GM23338 (cell line): ENCODE measurements at regions not wholly inside any gene's neighbourhood (a gene's known extent, or its start where the extent isn't known, plus 50 kb on each side); places are given as distances from the start of the nearest gene placed in this dataset.

Experiments
- ATAC-seq: fragments of 200-7000 bp; cut with Tn5 transposase; 3 replicates; pipeline ENCODE4 v1.9.1; 2020
- DNase-seq: peaks from one replicate; pipeline ENCODE4 v3.0.0-alpha.2; 2015; ENCODE audit warnings: low spot score
- H2AFZ ChIP-seq: fragments of 200-600 bp; sonication (generic); 2 replicates; pipeline ENCODE4 v1.8.0; 2016; ENCODE audit warnings: antibody characterized with exemption, mild to moderate bottlenecking, moderate library complexity
- H3F3A ChIP-seq: fragments of 200-600 bp; sonication (generic); replicated peaks from 2 replicates; pipeline ENCODE4 v1.8.0; 2017; ENCODE audit warnings: antibody characterized with exemption, mixed run types, low read depth
- H3K27ac ChIP-seq: fragments of 200-600 bp; sonication (generic); 2 replicates; pipeline ENCODE4 v1.6.1; 2016; ENCODE audit warnings: low read depth
- H3K27me3 ChIP-seq: fragments of 200-600 bp; sonication (generic); 2 replicates; pipeline ENCODE4 v1.8.0; 2016; ENCODE audit warnings: mild to moderate bottlenecking, mixed run types, moderate library complexity; ENCODE audit not compliant: insufficient read depth
- H3K36me3 ChIP-seq: fragments of 200-600 bp; sonication (generic); 2 replicates; pipeline ENCODE4 v1.8.0; 2016; ENCODE audit warnings: mild to moderate bottlenecking; ENCODE audit not compliant: insufficient read depth
- H3K4me1 ChIP-seq: fragments of 200-600 bp; sonication (generic); 2 replicates; pipeline ENCODE4 v1.8.0; 2016; ENCODE audit warnings: mild to moderate bottlenecking, moderate library complexity; ENCODE audit not compliant: insufficient read depth
- H3K4me2 ChIP-seq: fragments of 200-600 bp; sonication (generic); 2 replicates; pipeline ENCODE4 v1.7.1; 2017; ENCODE audit warnings: mixed run types
- H3K4me3 ChIP-seq: fragments of 200-600 bp; sonication (generic); 2 replicates; pipeline ENCODE4 v1.6.1; 2016; ENCODE audit warnings: mixed run types
- H3K79me2 ChIP-seq: fragments of 200-600 bp; sonication (generic); replicated peaks from 2 replicates; pipeline ENCODE4 v1.8.0; 2017; ENCODE audit warnings: mild to moderate bottlenecking; ENCODE audit not compliant: insufficient read depth
- H3K9me2 ChIP-seq: fragments of 200-600 bp; sonication (generic); 2 replicates; pipeline ENCODE4 v1.8.0; 2017; ENCODE audit not compliant: insufficient read depth
- H4K20me1 ChIP-seq: fragments of 200-600 bp; sonication (generic); replicated peaks from 2 replicates; pipeline ENCODE4 v1.8.0; 2017; ENCODE audit warnings: mild to moderate bottlenecking; ENCODE audit not compliant: insufficient read depth
- H3K27ac Mint-ChIP-seq: 2 replicates; pipeline ENCODE4 v1.8.0; 2020; ENCODE audit warnings: inconsistent platforms, mild to moderate bottlenecking, moderate library complexity, mixed read lengths
- H3K27me3 Mint-ChIP-seq: 3 replicates; pipeline ENCODE4 v1.8.0; 2022; ENCODE audit warnings: low read depth, mild to moderate bottlenecking, moderate library complexity, mixed read lengths, inconsistent platforms; ENCODE audit not compliant: insufficient read depth, poor library complexity
- H3K36me3 Mint-ChIP-seq: 3 replicates; pipeline ENCODE4 v1.8.0; 2021; ENCODE audit warnings: low read depth, mild to moderate bottlenecking, inconsistent platforms, moderate library complexity, mixed read lengths
- H3K4me1 Mint-ChIP-seq: 3 replicates; pipeline ENCODE4 v1.8.0; 2020; ENCODE audit warnings: mild to moderate bottlenecking, inconsistent platforms, mixed read lengths
- H3K4me3 Mint-ChIP-seq: 3 replicates; pipeline ENCODE4 v1.8.0; 2021; ENCODE audit warnings: moderate library complexity, mild to moderate bottlenecking, inconsistent platforms, mixed read lengths
- H3K9me3 Mint-ChIP-seq: 3 replicates; pipeline ENCODE4 v1.8.0; 2020; ENCODE audit warnings: moderate library complexity, mild to moderate bottlenecking, inconsistent platforms, mixed read lengths
- CREB1 ChIP-seq: fragments of 250-450 bp; sonication (Bioruptor Pico); IDR thresholded peaks from 2 replicates; pipeline ENCODE4 v1.5.0; 2020; ENCODE audit warnings: low read depth, mild to moderate bottlenecking, moderate library complexity
- ETS1 ChIP-seq: IDR thresholded peaks from 2 replicates; pipeline ENCODE4 v1.6.1; 2016; ENCODE audit warnings: antibody characterized with exemption
- EZH2 ChIP-seq: fragments of 200-600 bp; sonication (generic); IDR thresholded peaks from one replicate; pipeline ENCODE4 v1.8.0; 2017; ENCODE audit warnings: antibody characterized with exemption, mild to moderate bottlenecking, low read depth; ENCODE audit not compliant: unreplicated experiment
- EZH2phosphoT487 ChIP-seq: fragments of 200-600 bp; sonication (generic); IDR thresholded peaks from one replicate; pipeline ENCODE4 v1.8.1; 2018; ENCODE audit warnings: antibody characterized with exemption; ENCODE audit not compliant: unreplicated experiment
- JUNB ChIP-seq: IDR thresholded peaks from one replicate; pipeline ENCODE4 v1.6.1; 2016; ENCODE audit warnings: antibody characterized with exemption; ENCODE audit not compliant: unreplicated experiment
- NANOG ChIP-seq: IDR thresholded peaks from 2 replicates; pipeline ENCODE4 v1.6.1; 2016; ENCODE audit warnings: antibody characterized with exemption, borderline replicate concordance
- POLR2AphosphoS5 ChIP-seq: IDR thresholded peaks from 2 replicates; pipeline ENCODE4 v1.6.1; 2016; ENCODE audit warnings: antibody characterized with exemption, low read depth
- REST ChIP-seq: IDR thresholded peaks from one replicate; pipeline ENCODE4 v1.6.1; 2018; ENCODE audit warnings: antibody characterized with exemption; ENCODE audit not compliant: unreplicated experiment
- STAT1 ChIP-seq: IDR thresholded peaks from one replicate; pipeline ENCODE4 v1.6.1; 2016; ENCODE audit warnings: antibody characterized with exemption; ENCODE audit not compliant: unreplicated experiment
- ZNF114 ChIP-seq: fragments of 250-450 bp; sonication (Bioruptor Pico); IDR thresholded peaks from 2 replicates; pipeline ENCODE4 v1.5.0; 2020; ENCODE audit warnings: mild to moderate bottlenecking, moderate library complexity
- ZNF331 ChIP-seq: fragments of 250-450 bp; sonication (Bioruptor Pico); IDR thresholded peaks from 2 replicates; pipeline ENCODE4 v1.5.0; 2020; ENCODE audit warnings: low read depth, mild to moderate bottlenecking, moderate library complexity
- TF ChIP-seq, protein P1 (sequence below): fragments of 250-450 bp; sonication (Bioruptor Pico); IDR thresholded peaks from 2 replicates; pipeline ENCODE4 v1.5.0; 2020; ENCODE audit warnings: mild to moderate bottlenecking, moderate library complexity
- TF ChIP-seq, protein P2 (sequence below), 2 experiments: fragments of 200-600 bp in 1 of 2; sonication (generic) in 1 of 2; conservative IDR thresholded peaks; 2 replicates each; pipeline versions ENCODE4 v1.5.1 to v1.6.1; 2016 to 2017; ENCODE audit warnings: antibody characterized with exemption in 2 of 2, low read depth in 2 of 2, mild to moderate bottlenecking in 2 of 2, moderate library complexity in 1 of 2

DNA sequence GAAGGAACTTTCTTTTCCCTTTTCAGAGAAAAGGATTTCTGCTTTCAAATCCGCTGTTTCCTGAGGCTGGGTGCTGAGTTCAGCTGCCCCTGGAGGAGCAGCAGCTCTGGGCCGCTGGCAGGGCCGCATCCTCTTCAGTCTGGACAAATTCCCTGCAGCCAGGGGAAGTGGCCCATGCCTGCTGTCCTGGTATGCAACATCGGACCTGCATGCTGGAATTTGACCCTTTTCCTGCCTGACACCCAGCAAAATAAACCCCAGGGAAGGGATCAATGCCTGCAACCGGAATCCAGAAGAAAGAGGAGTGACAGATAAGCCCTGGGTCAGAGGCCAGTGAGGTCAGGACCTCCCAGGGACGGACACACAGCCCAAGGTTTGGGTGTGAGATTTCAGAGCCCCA lies 54.1 kb upstream of the LINC01488 start:
- Histone ChIP-seq H3K36me3 (peaks cover 10% of the 10 kb centered on the region; the same call in 1 of the 2 replicates), H3K4me2 (no peak overlapping the region), H3K27me3 (no peaks in the 10 kb centered on the region), H2AFZ (0 out of 2 replicates have a peak overlapping the region, but pooled peaks have one; percentile 32), H4K20me1 (no peaks in the 10 kb centered on the region), H3F3A (no peaks in the 10 kb centered on the region), H3K9me2 (no peaks in the 10 kb centered on the region), H3K4me1 (no peaks in the 10 kb centered on the region), H3K27ac (no peak overlapping the region), H3K79me2 (no peaks in the 10 kb centered on the region), H3K4me3 (no peak overlapping the region)
- Mint-ChIP-seq H3K9me3 (peaks cover 21% of the 10 kb centered on the region), H3K27me3 (peaks cover 16% of the 10 kb centered on the region), H3K27ac (no peak overlapping the region), H3K4me3 (no peak overlapping the region), H3K36me3 (peaks cover 11% of the 10 kb centered on the region), H3K4me1 (peaks cover 11% of the 10 kb centered on the region)
- no peak for TF ChIP-seq REST
- no peak for TF ChIP-seq JUNB
- TF ChIP-seq EZH2: no peak
- TF ChIP-seq POLR2AphosphoS5: no peak
- TF ChIP-seq ZNF331 (CRISPR knock-in tag): no peak
- no peak for TF ChIP-seq ZNF114
- no peak for TF ChIP-seq STAT1
- no peak for TF ChIP-seq NANOG
- TF ChIP-seq, protein P1, sequence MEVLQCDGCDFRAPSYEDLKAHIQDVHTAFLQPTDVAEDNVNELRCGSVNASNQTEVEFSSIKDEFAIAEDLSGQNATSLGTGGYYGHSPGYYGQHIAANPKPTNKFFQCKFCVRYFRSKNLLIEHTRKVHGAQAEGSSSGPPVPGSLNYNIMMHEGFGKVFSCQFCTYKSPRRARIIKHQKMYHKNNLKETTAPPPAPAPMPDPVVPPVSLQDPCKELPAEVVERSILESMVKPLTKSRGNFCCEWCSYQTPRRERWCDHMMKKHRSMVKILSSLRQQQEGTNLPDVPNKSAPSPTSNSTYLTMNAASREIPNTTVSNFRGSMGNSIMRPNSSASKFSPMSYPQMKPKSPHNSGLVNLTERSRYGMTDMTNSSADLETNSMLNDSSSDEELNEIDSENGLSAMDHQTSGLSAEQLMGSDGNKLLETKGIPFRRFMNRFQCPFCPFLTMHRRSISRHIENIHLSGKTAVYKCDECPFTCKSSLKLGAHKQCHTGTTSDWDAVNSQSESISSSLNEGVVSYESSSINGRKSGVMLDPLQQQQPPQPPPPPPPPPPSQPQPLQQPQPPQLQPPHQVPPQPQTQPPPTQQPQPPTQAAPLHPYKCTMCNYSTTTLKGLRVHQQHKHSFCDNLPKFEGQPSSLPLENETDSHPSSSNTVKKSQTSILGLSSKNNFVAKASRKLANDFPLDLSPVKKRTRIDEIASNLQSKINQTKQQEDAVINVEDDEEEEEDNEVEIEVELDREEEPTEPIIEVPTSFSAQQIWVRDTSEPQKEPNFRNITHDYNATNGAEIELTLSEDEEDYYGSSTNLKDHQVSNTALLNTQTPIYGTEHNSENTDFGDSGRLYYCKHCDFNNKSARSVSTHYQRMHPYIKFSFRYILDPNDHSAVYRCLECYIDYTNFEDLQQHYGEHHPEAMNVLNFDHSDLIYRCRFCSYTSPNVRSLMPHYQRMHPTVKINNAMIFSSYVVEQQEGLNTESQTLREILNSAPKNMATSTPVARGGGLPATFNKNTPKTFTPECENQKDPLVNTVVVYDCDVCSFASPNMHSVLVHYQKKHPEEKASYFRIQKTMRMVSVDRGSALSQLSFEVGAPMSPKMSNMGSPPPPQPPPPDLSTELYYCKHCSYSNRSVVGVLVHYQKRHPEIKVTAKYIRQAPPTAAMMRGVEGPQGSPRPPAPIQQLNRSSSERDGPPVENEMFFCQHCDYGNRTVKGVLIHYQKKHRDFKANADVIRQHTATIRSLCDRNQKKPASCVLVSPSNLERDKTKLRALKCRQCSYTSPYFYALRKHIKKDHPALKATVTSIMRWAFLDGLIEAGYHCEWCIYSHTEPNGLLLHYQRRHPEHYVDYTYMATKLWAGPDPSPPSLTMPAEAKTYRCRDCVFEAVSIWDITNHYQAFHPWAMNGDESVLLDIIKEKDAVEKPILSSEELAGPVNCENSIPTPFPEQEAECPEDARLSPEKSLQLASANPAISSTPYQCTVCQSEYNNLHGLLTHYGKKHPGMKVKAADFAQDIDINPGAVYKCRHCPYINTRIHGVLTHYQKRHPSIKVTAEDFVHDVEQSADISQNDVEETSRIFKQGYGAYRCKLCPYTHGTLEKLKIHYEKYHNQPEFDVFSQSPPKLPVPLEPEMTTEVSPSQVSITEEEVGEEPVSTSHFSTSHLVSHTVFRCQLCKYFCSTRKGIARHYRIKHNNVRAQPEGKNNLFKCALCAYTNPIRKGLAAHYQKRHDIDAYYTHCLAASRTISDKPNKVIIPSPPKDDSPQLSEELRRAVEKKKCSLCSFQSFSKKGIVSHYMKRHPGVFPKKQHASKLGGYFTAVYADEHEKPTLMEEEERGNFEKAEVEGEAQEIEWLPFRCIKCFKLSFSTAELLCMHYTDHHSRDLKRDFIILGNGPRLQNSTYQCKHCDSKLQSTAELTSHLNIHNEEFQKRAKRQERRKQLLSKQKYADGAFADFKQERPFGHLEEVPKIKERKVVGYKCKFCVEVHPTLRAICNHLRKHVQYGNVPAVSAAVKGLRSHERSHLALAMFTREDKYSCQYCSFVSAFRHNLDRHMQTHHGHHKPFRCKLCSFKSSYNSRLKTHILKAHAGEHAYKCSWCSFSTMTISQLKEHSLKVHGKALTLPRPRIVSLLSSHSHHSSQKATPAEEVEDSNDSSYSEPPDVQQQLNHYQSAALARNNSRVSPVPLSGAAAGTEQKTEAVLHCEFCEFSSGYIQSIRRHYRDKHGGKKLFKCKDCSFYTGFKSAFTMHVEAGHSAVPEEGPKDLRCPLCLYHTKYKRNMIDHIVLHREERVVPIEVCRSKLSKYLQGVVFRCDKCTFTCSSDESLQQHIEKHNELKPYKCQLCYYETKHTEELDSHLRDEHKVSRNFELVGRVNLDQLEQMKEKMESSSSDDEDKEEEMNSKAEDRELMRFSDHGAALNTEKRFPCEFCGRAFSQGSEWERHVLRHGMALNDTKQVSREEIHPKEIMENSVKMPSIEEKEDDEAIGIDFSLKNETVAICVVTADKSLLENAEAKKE (CRISPR knock-in tag): no peak
- TF ChIP-seq EZH2phosphoT487: no peak
- no peak for TF ChIP-seq ETS1
- no peak for TF ChIP-seq CREB1 (CRISPR knock-in tag)
- TF ChIP-seq, protein P2, sequence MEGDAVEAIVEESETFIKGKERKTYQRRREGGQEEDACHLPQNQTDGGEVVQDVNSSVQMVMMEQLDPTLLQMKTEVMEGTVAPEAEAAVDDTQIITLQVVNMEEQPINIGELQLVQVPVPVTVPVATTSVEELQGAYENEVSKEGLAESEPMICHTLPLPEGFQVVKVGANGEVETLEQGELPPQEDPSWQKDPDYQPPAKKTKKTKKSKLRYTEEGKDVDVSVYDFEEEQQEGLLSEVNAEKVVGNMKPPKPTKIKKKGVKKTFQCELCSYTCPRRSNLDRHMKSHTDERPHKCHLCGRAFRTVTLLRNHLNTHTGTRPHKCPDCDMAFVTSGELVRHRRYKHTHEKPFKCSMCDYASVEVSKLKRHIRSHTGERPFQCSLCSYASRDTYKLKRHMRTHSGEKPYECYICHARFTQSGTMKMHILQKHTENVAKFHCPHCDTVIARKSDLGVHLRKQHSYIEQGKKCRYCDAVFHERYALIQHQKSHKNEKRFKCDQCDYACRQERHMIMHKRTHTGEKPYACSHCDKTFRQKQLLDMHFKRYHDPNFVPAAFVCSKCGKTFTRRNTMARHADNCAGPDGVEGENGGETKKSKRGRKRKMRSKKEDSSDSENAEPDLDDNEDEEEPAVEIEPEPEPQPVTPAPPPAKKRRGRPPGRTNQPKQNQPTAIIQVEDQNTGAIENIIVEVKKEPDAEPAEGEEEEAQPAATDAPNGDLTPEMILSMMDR (conservative IDR thresholded peaks at IDR 0.05; ENCODE audit: low read depth in 2 of 2): no peak
- no peak for DNase-seq
- peak; percentile 42 for ATAC-seq
